HepG2 (cell line): ENCODE measurements at regions not wholly inside any gene's neighbourhood (a gene's known extent, or its start where the extent isn't known, plus 50 kb on each side); places are given as distances from the start of the nearest gene placed in this dataset.
A peak's percentile ranks its signal among the peaks of the same experiment; 100 is the strongest.

Source experiments
- GLI4 ChIP-seq: sonication (generic); formaldehyde crosslinking; IDR thresholded peaks from 2 replicates; pipeline ENCODE4 v1.5.1; 2020; ENCODE audit warnings: missing genetic modification reagents, mild to moderate bottlenecking, moderate library complexity, borderline replicate concordance
- IRX3 ChIP-seq: sonication (generic); formaldehyde crosslinking; IDR thresholded peaks from 2 replicates; pipeline ENCODE4 v1.8.1; 2023; ENCODE audit warnings: mild to moderate bottlenecking, low read depth, missing genetic modification reagents, borderline replicate concordance
- NFE2L1 ChIP-seq: sonication (generic); formaldehyde crosslinking; IDR thresholded peaks from 2 replicates; pipeline ENCODE4 v1.4.0; 2020; ENCODE audit warnings: missing genetic modification reagents, mild to moderate bottlenecking, borderline replicate concordance
- RAD51 ChIP-seq: fragments of 450-650 bp; IDR thresholded peaks from 2 replicates; pipeline ENCODE4 v1.6.1; 2016; ENCODE audit warnings: borderline replicate concordance
- ZNF292 ChIP-seq: sonication (generic); formaldehyde crosslinking; IDR thresholded peaks from 2 replicates; pipeline ENCODE4 v1.8.1; 2022; ENCODE audit warnings: mild to moderate bottlenecking, low read depth, missing genetic modification reagents, borderline replicate concordance
- ZNF75D ChIP-seq: sonication (generic); formaldehyde crosslinking; IDR thresholded peaks from 2 replicates; pipeline ENCODE4 v1.8.1; 2023; ENCODE audit warnings: missing genetic modification reagents, mild to moderate bottlenecking, borderline replicate concordance
- TF ChIP-seq, protein P1 (sequence below), 2 experiments: fragments of 450-650 bp in 1 of 2; sonication (generic) in 1 of 2; formaldehyde crosslinking in 1 of 2; IDR thresholded peaks; 2 replicates each; pipeline versions ENCODE4 v1.6.1 to v1.8.0; 2016 to 2022; ENCODE audit warnings: antibody characterized with exemption in 1 of 2, mild to moderate bottlenecking in 1 of 2, missing genetic modification reagents in 1 of 2
- TF ChIP-seq, protein P2 (sequence below): sonication (generic); formaldehyde crosslinking; IDR thresholded peaks from 2 replicates; pipeline ENCODE4 v1.4.0; 2020; ENCODE audit warnings: missing genetic modification reagents
- TF ChIP-seq, protein P3 (sequence below): sonication (generic); formaldehyde crosslinking; IDR thresholded peaks from 2 replicates; pipeline ENCODE4 v1.4.0; 2020; ENCODE audit warnings: mild to moderate bottlenecking, missing genetic modification reagents
- TF ChIP-seq, protein P4 (sequence below): sonication (generic); formaldehyde crosslinking; IDR thresholded peaks from 2 replicates; pipeline ENCODE4 v1.5.1; 2020; ENCODE audit warnings: mild to moderate bottlenecking, missing genetic modification reagents, moderate library complexity

DNA sequence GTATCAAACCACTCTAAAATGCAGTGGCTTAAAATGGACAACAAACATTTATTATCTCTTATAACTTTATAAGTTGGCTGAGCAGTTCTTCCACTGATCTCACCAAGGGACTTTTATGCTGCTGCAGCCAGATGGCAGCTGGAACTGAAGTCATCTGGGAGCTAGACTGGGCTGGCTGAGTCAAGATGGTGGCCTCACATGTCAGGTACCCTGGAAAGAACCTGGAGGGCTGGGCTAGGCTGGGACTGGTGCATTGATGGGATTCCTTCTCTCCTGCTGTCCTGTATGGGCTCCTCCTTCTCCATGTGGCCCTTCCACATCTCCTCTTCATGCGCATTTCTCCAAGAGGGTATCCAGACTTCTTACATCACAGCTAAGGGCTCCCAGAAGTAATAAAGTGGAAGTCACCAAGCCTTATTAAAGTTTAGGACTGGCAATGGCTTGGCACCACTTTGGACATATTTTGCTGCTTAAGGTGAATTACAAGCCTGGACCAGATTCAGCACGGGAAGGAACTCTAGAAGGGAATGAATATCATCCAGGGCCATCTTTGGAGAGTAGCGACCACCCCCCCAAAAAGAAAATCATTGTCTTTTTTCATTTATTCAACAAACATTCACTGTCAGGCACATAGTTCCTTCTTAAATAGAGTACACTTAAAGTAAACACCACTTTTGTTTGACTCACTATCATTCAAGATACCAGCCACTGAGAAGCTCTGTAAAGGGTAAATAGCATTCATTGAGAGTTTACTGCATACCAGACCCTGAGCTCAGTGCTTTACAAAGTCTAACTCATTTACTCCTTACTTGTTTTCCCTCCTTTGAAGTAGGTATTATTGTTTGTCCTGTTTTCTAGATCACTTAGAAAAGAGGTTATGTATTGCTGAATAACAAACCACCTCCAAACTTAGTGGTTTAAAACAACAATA lies 138.0 kb downstream of the ZFP36L2 start (continued):
- TF ChIP-seq, protein P1, sequence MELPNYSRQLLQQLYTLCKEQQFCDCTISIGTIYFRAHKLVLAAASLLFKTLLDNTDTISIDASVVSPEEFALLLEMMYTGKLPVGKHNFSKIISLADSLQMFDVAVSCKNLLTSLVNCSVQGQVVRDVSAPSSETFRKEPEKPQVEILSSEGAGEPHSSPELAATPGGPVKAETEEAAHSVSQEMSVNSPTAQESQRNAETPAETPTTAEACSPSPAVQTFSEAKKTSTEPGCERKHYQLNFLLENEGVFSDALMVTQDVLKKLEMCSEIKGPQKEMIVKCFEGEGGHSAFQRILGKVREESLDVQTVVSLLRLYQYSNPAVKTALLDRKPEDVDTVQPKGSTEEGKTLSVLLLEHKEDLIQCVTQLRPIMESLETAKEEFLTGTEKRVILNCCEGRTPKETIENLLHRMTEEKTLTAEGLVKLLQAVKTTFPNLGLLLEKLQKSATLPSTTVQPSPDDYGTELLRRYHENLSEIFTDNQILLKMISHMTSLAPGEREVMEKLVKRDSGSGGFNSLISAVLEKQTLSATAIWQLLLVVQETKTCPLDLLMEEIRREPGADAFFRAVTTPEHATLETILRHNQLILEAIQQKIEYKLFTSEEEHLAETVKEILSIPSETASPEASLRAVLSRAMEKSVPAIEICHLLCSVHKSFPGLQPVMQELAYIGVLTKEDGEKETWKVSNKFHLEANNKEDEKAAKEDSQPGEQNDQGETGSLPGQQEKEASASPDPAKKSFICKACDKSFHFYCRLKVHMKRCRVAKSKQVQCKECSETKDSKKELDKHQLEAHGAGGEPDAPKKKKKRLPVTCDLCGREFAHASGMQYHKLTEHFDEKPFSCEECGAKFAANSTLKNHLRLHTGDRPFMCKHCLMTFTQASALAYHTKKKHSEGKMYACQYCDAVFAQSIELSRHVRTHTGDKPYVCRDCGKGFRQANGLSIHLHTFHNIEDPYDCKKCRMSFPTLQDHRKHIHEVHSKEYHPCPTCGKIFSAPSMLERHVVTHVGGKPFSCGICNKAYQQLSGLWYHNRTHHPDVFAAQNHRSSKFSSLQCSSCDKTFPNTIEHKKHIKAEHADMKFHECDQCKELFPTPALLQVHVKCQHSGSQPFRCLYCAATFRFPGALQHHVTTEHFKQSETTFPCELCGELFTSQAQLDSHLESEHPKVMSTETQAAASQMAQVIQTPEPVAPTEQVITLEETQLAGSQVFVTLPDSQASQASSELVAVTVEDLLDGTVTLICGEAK (IDR thresholded peaks at IDR 0.05) = no peak
- TF ChIP-seq, protein P1 (CRISPR knock-in tag; IDR thresholded peaks at IDR 0.05) = no peak
- TF ChIP-seq, protein P2, sequence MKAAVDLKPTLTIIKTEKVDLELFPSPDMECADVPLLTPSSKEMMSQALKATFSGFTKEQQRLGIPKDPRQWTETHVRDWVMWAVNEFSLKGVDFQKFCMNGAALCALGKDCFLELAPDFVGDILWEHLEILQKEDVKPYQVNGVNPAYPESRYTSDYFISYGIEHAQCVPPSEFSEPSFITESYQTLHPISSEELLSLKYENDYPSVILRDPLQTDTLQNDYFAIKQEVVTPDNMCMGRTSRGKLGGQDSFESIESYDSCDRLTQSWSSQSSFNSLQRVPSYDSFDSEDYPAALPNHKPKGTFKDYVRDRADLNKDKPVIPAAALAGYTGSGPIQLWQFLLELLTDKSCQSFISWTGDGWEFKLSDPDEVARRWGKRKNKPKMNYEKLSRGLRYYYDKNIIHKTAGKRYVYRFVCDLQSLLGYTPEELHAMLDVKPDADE = no peak
- TF ChIP-seq ZNF75D (CRISPR knock-in tag) (no peak), IRX3 (no peak), RAD51 (no peak), NFE2L1 (CRISPR knock-in tag) (no peak), ZNF292 (CRISPR knock-in tag) (peak; percentile 40; the same call in 1 of the 2 replicates), GLI4 (CRISPR knock-in tag) (no peak)
- TF ChIP-seq, protein P3, sequence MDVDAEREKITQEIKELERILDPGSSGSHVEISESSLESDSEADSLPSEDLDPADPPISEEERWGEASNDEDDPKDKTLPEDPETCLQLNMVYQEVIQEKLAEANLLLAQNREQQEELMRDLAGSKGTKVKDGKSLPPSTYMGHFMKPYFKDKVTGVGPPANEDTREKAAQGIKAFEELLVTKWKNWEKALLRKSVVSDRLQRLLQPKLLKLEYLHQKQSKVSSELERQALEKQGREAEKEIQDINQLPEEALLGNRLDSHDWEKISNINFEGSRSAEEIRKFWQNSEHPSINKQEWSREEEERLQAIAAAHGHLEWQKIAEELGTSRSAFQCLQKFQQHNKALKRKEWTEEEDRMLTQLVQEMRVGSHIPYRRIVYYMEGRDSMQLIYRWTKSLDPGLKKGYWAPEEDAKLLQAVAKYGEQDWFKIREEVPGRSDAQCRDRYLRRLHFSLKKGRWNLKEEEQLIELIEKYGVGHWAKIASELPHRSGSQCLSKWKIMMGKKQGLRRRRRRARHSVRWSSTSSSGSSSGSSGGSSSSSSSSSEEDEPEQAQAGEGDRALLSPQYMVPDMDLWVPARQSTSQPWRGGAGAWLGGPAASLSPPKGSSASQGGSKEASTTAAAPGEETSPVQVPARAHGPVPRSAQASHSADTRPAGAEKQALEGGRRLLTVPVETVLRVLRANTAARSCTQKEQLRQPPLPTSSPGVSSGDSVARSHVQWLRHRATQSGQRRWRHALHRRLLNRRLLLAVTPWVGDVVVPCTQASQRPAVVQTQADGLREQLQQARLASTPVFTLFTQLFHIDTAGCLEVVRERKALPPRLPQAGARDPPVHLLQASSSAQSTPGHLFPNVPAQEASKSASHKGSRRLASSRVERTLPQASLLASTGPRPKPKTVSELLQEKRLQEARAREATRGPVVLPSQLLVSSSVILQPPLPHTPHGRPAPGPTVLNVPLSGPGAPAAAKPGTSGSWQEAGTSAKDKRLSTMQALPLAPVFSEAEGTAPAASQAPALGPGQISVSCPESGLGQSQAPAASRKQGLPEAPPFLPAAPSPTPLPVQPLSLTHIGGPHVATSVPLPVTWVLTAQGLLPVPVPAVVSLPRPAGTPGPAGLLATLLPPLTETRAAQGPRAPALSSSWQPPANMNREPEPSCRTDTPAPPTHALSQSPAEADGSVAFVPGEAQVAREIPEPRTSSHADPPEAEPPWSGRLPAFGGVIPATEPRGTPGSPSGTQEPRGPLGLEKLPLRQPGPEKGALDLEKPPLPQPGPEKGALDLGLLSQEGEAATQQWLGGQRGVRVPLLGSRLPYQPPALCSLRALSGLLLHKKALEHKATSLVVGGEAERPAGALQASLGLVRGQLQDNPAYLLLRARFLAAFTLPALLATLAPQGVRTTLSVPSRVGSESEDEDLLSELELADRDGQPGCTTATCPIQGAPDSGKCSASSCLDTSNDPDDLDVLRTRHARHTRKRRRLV (CRISPR knock-in tag) = no peak
- TF ChIP-seq, protein P4, sequence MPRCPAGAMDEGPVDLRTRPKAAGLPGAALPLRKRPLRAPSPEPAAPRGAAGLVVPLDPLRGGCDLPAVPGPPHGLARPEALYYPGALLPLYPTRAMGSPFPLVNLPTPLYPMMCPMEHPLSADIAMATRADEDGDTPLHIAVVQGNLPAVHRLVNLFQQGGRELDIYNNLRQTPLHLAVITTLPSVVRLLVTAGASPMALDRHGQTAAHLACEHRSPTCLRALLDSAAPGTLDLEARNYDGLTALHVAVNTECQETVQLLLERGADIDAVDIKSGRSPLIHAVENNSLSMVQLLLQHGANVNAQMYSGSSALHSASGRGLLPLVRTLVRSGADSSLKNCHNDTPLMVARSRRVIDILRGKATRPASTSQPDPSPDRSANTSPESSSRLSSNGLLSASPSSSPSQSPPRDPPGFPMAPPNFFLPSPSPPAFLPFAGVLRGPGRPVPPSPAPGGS (CRISPR knock-in tag) = no peak
